Mucosa of descending colon (tissue), 3 donors: ENCODE measurements at regions not wholly inside any gene's neighbourhood (a gene's known extent, or its start where the extent isn't known, plus 50 kb on each side); places are given as distances from the start of the nearest gene placed in this dataset.

Experiments used
- ATAC-seq: fragments of 200-7000 bp; cut with Tn5 transposase; one replicate; pipeline ENCODE4 v1.9.1; 2020; ENCODE audit warnings: mild to moderate bottlenecking, moderate library complexity
- DNase-seq, 3 donors: peaks; one replicate each; pipeline ENCODE4 v3.0.0-alpha.2; 2020
- H3K36me3 ChIP-seq: fragments of 200-600 bp; one replicate; pipeline ENCODE4 v1.8.0; 2021; ENCODE audit warnings: low read depth, mild to moderate bottlenecking
- H3K4me1 ChIP-seq: fragments of 200-600 bp; one replicate; pipeline ENCODE4 v1.8.0; 2021; ENCODE audit warnings: low read depth, mild to moderate bottlenecking
- H3K4me3 ChIP-seq: fragments of 200-600 bp; one replicate; pipeline ENCODE4 v1.8.0; 2021; ENCODE audit warnings: mild to moderate bottlenecking
- H3K9me3 ChIP-seq: fragments of 200-600 bp; one replicate; pipeline ENCODE4 v1.8.0; 2021; ENCODE audit warnings: mild to moderate bottlenecking
- intact Hi-C, 2 donors: fragments of 100-400 bp; cut with DNase I in 1 of 2; cut with micrococcal nuclease in 1 of 2; formaldehyde crosslinking; loops; one replicate each; pipeline versions ENCODE4 v1.11.0 to v1.11.1; 2022; cut with DNase I, micrococcal nuclease
- TF ChIP-seq, protein P1 (sequence below): fragments of 200-600 bp; IDR thresholded peaks from one replicate; pipeline ENCODE4 v1.8.0; 2022; ENCODE audit warnings: antibody characterized with exemption, mild to moderate bottlenecking
- donor health status: DM: no; HTN: no; CAD: no; lungs with moderate emphysema.
- donor health status: DM: no; HTN: no; CAD: no.
- donor health status: DM: no; HTN: yes; CAD: no.

DNA sequence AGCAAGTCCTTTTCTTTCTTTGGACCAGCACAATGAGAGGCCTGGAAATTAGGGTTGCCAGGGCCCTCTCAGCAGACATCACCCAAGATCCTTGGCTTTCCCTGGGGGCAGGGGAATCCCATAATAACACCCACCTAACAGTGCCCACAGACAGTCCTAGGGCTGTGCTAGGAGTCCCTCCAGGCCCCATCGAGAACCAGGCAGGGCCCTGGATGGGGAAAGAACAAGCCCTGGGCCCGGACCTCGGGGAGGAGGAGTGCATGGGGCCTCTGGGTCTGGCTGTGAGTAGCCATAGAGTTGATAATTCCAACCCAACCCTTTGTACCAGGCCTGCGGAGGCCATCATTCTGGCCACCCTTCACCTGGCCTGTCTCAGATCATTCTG lies 201.2 kb upstream of the ZMIZ1 start:
- ATAC-seq (no peak), DNase-seq (no peak)
- intact Hi-C loops = no loop called here
- Histone ChIP-seq H3K9me3 (no peaks in the 10 kb centered on the region), H3K4me3 (no peak overlapping the region), H3K36me3 (no peaks in the 10 kb centered on the region), H3K4me1 (no peaks in the 10 kb centered on the region)
- TF ChIP-seq, protein P1, sequence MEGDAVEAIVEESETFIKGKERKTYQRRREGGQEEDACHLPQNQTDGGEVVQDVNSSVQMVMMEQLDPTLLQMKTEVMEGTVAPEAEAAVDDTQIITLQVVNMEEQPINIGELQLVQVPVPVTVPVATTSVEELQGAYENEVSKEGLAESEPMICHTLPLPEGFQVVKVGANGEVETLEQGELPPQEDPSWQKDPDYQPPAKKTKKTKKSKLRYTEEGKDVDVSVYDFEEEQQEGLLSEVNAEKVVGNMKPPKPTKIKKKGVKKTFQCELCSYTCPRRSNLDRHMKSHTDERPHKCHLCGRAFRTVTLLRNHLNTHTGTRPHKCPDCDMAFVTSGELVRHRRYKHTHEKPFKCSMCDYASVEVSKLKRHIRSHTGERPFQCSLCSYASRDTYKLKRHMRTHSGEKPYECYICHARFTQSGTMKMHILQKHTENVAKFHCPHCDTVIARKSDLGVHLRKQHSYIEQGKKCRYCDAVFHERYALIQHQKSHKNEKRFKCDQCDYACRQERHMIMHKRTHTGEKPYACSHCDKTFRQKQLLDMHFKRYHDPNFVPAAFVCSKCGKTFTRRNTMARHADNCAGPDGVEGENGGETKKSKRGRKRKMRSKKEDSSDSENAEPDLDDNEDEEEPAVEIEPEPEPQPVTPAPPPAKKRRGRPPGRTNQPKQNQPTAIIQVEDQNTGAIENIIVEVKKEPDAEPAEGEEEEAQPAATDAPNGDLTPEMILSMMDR = no peak

DNA sequence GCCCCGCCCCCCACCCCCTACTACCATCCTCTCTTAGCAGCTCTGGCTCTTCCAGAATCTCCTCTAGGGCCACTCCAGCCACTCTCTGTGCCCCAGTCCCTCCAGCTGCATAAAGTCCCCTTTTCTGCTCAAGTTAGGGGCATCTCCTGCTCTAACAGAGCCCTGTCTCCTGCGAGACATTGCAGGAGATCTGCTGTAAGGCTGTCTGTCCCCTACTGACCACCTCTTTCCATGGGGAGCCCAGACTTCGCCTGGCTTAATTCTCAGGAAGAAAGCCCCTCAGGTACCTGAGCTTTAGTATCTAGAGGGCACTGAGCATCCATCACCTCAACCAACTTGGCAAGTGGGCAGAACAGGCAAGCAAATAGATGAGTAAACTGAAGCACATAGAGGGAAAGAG lies 200.7 kb upstream of the ZMIZ1 start:
- DNase-seq (no peak), ATAC-seq (no peak)
- TF ChIP-seq, protein P1 = no peak
- Histone ChIP-seq H3K9me3 (no peaks in the 10 kb centered on the region), H3K4me1 (no peaks in the 10 kb centered on the region), H3K4me3 (no peak overlapping the region), H3K36me3 (no peaks in the 10 kb centered on the region)
- intact Hi-C loops = no loop called here

DNA sequence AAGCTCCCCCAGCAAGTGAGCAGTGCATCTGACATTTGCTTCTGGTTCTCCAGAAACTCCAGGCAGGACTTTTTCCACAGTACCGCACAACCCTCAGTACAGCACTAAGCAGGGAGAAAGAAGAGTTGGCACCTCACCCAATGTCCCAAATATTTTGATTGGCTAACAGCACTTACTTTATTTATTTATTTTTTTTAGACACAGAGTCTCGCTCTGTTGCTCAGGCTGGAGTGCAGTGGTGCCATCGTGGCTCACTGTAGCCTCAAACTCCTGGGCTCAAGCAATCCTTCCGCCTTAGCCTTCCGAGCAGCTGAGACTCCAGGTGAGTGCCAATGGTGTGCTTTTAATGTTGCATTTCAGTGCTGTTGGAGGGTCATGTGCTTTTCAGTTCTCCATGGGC lies 200.3 kb upstream of the ZMIZ1 start:
- no peaks in the 10 kb centered on the region for H3K36me3 ChIP-seq
- TF ChIP-seq, protein P1 = no peak
- no peaks in the 10 kb centered on the region for H3K4me1 ChIP-seq
- ATAC-seq (no peak), DNase-seq (no peak)
- no peaks in the 10 kb centered on the region for H3K9me3 ChIP-seq
- intact Hi-C loops = no loop called here
- H3K4me3 ChIP-seq = no peak overlapping the region

DNA sequence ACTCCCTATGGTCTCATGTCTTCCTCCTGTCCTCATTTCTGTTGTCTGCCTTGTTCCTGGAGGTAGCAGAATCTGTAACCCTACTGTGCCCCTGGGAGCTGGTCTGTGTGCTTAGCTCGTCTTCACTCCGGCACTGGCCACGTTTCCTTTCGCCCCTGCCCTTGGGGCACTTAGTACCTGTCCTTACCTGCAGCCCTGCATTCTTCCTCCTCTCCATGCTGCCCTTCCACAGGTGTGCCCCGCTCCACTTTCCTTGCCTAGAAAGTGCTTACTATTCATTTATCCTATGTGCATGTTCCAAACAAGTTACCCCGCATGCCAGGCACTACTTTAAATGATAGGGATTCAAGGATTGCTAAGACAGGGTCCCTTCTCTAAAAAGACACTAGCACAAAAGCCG lies 199.9 kb upstream of the ZMIZ1 start:
- no peak for DNase-seq
- no peaks in the 10 kb centered on the region for H3K4me1 ChIP-seq
- intact Hi-C loops = no loop called here

DNA sequence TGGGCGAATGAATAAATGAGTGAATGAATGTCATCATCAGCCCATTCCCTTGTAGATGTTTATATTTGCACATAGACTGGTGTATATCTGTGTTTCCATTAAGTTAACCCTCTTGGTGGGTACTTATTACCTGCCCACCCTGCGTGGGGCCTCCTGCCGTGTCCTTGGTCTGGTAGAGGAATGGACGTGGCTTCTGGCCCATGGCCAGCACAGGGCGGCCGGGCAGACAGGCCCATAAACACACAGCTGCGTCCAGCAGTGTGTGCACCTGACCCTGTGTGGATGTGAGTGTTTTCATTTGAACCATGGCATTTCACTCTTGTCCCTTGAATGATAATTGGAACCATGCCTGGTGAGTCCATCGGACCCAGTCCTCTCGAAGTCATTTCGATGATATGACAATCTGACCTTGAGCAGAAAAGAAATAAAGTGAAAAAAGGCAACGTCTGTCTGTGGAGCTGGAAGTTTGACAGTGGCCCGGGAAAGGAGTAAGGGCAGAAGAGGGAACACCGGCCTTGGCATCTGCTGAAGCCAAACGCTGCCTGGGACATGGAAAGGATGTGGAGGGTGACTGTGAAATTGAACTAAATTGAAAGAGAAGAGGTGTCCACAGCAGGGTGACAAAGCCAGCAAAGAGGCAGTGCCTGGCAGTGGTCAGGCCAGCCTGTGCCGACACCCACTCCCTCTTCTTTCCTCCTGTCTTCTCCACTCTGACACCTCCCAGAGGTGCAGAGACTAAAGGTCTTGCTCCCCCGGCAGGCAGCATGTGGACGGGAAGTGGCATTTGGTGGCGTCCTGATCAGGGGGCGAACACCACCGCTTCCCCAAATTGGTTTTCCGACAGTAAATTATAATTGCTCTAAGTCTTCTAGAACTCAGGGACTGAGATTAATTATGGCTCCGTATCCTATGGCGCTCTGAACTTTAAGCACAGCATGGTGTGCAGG lies 199.0 kb upstream of the ZMIZ1 start:
- intact Hi-C loops = no loop called here

More for the DNA sequence above, 199.9 kb upstream of the ZMIZ1 start:
- no peak for ATAC-seq
- Histone ChIP-seq H3K9me3 (no peaks in the 10 kb centered on the region), H3K4me3 (no peak overlapping the region), H3K36me3 (no peaks in the 10 kb centered on the region)
- TF ChIP-seq, protein P1 = no peak

More for the DNA sequence above, 199.0 kb upstream of the ZMIZ1 start:
- no peaks in the 10 kb centered on the region for H3K36me3 ChIP-seq
- H3K4me1 ChIP-seq = no peaks in the 10 kb centered on the region
- TF ChIP-seq, protein P1 = no peak
- DNase-seq = no peak
- no peaks in the 10 kb centered on the region for H3K9me3 ChIP-seq
- no peak for ATAC-seq
- no peak overlapping the region for H3K4me3 ChIP-seq
